ENCODE measurements at regions not wholly inside any gene's neighbourhood (a gene's known extent, or its start where the extent isn't known, plus 50 kb on each side); places are given as distances from the start of the nearest gene placed in this dataset.

DNA sequence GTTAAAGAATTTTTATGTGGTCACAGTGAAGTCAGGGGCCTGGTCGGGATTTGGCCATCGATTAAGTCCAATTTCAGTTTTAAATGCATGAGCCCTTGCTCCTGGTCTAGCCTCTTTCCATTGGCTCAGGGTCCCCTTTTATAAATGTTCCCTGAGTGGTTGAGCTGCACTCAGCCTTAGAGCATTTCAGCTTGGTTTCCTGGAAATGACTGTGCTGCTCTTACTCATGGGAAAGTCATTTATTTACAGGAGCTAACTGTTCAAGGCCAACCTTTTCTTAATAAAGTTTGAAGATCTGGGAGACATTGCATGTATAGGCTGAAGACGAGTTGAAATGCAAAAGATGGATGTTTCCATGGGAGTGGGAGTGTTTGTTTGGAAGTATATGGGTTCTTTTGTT is 98.8 kb upstream of the CLNK start:
- H3K79me2 ChIP-seq (ENCODE audit: insufficient read depth, low read length), result no peaks in the 10 kb centered on the region
- H3K4me3 ChIP-seq (replicated peaks in 1 of 2; ENCODE audit: low read depth in 1 of 2, low read length in 2 of 2), result no peak overlapping the region
- TF ChIP-seq, protein P1, sequence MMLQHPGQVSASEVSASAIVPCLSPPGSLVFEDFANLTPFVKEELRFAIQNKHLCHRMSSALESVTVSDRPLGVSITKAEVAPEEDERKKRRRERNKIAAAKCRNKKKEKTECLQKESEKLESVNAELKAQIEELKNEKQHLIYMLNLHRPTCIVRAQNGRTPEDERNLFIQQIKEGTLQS (IDR thresholded peaks at IDR 0.05), result no peak
- TF ChIP-seq YY1 (IDR thresholded peaks at IDR 0.05; ENCODE audit: extremely low read depth, insufficient replicate concordance, low read depth, low read length) (no peak), RAD21 (IDR thresholded peaks at IDR 0.05; ENCODE audit: low read depth) (no peak), CTCF (IDR thresholded peaks at IDR 0.05 in 2 of 3, conservative IDR thresholded peaks at IDR 0.05 in 1 of 3; ENCODE audit: borderline replicate concordance in 1 of 3, insufficient read depth in 1 of 3, low read depth in 2 of 3, low read length in 2 of 3) (no peak), TCF7L2 (IDR thresholded peaks at IDR 0.05; ENCODE audit: borderline replicate concordance, extremely low read depth, insufficient read depth, insufficient read length) (no peak), EZH2phosphoT487 (IDR thresholded peaks at IDR 0.05; ENCODE audit: borderline replicate concordance) (no peak), SP1 (IDR thresholded peaks at IDR 0.05; ENCODE audit: low read depth) (no peak), SIN3A (IDR thresholded peaks at IDR 0.05; ENCODE audit: low read depth) (no peak), POLR2AphosphoS5 (IDR thresholded peaks at IDR 0.05; ENCODE audit: low read depth, low read length) (no peak), ELF1 (IDR thresholded peaks at IDR 0.05; ENCODE audit: borderline replicate concordance, low read depth) (no peak), SRF (IDR thresholded peaks at IDR 0.05; ENCODE audit: low read depth) (no peak), JUND (IDR thresholded peaks at IDR 0.05) (no peak), EZH2 (IDR thresholded peaks at IDR 0.05) (no peak), ZFX (IDR thresholded peaks at IDR 0.05) (no peak), POLR2A (IDR thresholded peaks at IDR 0.05; ENCODE audit: borderline replicate concordance, extremely low read depth, insufficient read depth, insufficient read length) (no peak), EGR1 (IDR thresholded peaks at IDR 0.05; ENCODE audit: low read depth) (no peak)
- TF ChIP-seq, protein P2, sequence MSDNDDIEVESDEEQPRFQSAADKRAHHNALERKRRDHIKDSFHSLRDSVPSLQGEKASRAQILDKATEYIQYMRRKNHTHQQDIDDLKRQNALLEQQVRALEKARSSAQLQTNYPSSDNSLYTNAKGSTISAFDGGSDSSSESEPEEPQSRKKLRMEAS (IDR thresholded peaks at IDR 0.05), result no peak
- TF ChIP-seq, protein P3, sequence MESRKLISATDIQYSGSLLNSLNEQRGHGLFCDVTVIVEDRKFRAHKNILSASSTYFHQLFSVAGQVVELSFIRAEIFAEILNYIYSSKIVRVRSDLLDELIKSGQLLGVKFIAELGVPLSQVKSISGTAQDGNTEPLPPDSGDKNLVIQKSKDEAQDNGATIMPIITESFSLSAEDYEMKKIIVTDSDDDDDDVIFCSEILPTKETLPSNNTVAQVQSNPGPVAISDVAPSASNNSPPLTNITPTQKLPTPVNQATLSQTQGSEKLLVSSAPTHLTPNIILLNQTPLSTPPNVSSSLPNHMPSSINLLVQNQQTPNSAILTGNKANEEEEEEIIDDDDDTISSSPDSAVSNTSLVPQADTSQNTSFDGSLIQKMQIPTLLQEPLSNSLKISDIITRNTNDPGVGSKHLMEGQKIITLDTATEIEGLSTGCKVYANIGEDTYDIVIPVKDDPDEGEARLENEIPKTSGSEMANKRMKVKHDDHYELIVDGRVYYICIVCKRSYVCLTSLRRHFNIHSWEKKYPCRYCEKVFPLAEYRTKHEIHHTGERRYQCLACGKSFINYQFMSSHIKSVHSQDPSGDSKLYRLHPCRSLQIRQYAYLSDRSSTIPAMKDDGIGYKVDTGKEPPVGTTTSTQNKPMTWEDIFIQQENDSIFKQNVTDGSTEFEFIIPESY (IDR thresholded peaks at IDR 0.05; ENCODE audit: extremely low read depth, insufficient replicate concordance, low read length), result no peak
- TF ChIP-seq, protein P4, sequence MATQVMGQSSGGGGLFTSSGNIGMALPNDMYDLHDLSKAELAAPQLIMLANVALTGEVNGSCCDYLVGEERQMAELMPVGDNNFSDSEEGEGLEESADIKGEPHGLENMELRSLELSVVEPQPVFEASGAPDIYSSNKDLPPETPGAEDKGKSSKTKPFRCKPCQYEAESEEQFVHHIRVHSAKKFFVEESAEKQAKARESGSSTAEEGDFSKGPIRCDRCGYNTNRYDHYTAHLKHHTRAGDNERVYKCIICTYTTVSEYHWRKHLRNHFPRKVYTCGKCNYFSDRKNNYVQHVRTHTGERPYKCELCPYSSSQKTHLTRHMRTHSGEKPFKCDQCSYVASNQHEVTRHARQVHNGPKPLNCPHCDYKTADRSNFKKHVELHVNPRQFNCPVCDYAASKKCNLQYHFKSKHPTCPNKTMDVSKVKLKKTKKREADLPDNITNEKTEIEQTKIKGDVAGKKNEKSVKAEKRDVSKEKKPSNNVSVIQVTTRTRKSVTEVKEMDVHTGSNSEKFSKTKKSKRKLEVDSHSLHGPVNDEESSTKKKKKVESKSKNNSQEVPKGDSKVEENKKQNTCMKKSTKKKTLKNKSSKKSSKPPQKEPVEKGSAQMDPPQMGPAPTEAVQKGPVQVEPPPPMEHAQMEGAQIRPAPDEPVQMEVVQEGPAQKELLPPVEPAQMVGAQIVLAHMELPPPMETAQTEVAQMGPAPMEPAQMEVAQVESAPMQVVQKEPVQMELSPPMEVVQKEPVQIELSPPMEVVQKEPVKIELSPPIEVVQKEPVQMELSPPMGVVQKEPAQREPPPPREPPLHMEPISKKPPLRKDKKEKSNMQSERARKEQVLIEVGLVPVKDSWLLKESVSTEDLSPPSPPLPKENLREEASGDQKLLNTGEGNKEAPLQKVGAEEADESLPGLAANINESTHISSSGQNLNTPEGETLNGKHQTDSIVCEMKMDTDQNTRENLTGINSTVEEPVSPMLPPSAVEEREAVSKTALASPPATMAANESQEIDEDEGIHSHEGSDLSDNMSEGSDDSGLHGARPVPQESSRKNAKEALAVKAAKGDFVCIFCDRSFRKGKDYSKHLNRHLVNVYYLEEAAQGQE (IDR thresholded peaks at IDR 0.05; ENCODE audit: low read depth), result no peak
- DNase-seq (ENCODE audit: low read depth, low spot score), result no peak
- no TSS peak for BruUV-seq (replicated peaks)
- H3K4me2 ChIP-seq (ENCODE audit: low read length), result no peak overlapping the region
- no peaks in the 10 kb centered on the region for H3K27me3 ChIP-seq (ENCODE audit: insufficient read depth, low read length)
- H3K9ac ChIP-seq (ENCODE audit: low read length), result no peak overlapping the region
- H3K9me3 ChIP-seq (ENCODE audit: control insufficient read depth in 1 of 2, insufficient read depth in 1 of 2, low read depth in 1 of 2, low read length in 2 of 2), result no peaks in the 10 kb centered on the region
- no peaks in the 10 kb centered on the region for H4K20me1 ChIP-seq (ENCODE audit: insufficient read depth)
- ChIA-PET CTCF (no interaction called here), RAD21 (ENCODE audit: low non-redundant PET in 1 of 2, low total read pairs in 2 of 2, uncharacterized antibody in 2 of 2, unreplicated experiment in 2 of 2) (no interaction called here), POLR2A (no interaction called here)
- intact Hi-C loops (cut with micrococcal nuclease), result no loop called here
- H3K27ac ChIP-seq (ENCODE audit: low read depth, low read length), result no peak overlapping the region
- no peak overlapping the region for H2AFZ ChIP-seq (ENCODE audit: low read depth, low read length, poor library complexity, severe bottlenecking)
- no peak for ATAC-seq
- no peaks in the 10 kb centered on the region for H3K4me1 ChIP-seq (ENCODE audit: control insufficient read depth in 1 of 2, insufficient read depth in 2 of 2, low read length in 2 of 2)
- H3K9me2 ChIP-seq (ENCODE audit: insufficient read depth), result no peaks in the 10 kb centered on the region
- H3K36me3 ChIP-seq (ENCODE audit: control insufficient read depth in 1 of 2, insufficient read depth in 2 of 2, low read length in 2 of 2), result no peaks in the 10 kb centered on the region
